NT2/D1 (cell line): ENCODE measurements at regions not wholly inside any gene's neighbourhood (a gene's known extent, or its start where the extent isn't known, plus 50 kb on each side); places are given as distances from the start of the nearest gene placed in this dataset.

Experiments used
- SUZ12 ChIP-seq: IDR thresholded peaks from 2 replicates; pipeline ENCODE4 v1.6.1; 2011; ENCODE audit not compliant: insufficient read length, insufficient read depth; ENCODE audit errors: extremely low read depth
- YY1 ChIP-seq: IDR thresholded peaks from 2 replicates; pipeline ENCODE4 v1.6.1; 2011; ENCODE audit not compliant: insufficient read length, insufficient read depth
- ZNF274 ChIP-seq: IDR thresholded peaks from 2 replicates; pipeline ENCODE4 v1.6.1; 2011; ENCODE audit warnings: mild to moderate bottlenecking, low read depth, low read length

GRCh38 chr14:83632375-83632774 lies 1897.6 kb upstream of the FLRT2 start:
- no peak for TF ChIP-seq YY1
- TF ChIP-seq ZNF274 = no peak
- no peak for TF ChIP-seq SUZ12
